ENCODE measurements at regions not wholly inside any gene's neighbourhood (a gene's known extent, or its start where the extent isn't known, plus 50 kb on each side); places are given as distances from the start of the nearest gene placed in this dataset.

DNA sequence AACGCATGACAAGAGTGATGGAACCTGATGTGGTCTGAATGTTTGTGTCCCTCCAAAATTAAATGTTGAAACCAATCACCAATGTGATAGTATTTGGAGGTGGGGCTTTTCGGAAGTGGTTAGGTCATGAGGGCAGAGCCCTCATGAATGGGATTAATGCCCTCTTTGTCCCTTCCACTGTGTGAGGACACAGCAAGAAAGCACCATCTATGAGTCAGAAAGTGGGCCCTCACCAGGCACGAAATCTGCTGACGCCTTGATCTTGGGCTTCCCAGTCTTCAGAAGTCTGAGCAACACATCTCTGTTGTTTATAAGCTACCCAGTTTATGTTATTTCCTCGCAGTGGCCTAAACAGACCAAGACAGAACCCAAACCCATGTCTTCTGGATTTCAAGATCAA, 244.0 kb upstream of the JAG1 start:
- Histone ChIP-seq H3K14ac (replicated peaks; ENCODE audit: low read depth, low read length) (no peak overlapping the region), H4K5ac (ENCODE audit: low read depth, low read length) (no peak overlapping the region), H3K9me3 (ENCODE audit: control insufficient read depth, insufficient read depth, low read length) (peaks cover 2% of the 10 kb centered on the region; the same call in 1 of the 2 replicates), H4K91ac (ENCODE audit: insufficient read depth, low read depth, low read length) (no peak overlapping the region), H3K4me1 (ENCODE audit: control insufficient read depth, insufficient read depth, low read length) (peaks cover 16% of the 10 kb centered on the region), H3K23ac (ENCODE audit: low read depth, low read length) (no peak overlapping the region), H3K56ac (ENCODE audit: extremely low read depth, insufficient read depth, low read length) (no peak overlapping the region), H2BK5ac (ENCODE audit: low read depth, low read length, poor library complexity, severe bottlenecking) (no peak overlapping the region), H4K8ac (ENCODE audit: low read depth in 2 of 2, low read length in 2 of 2) (no peak overlapping the region), H2AK5ac (ENCODE audit: low read depth, low read length) (peak overlapping the region; percentile 22; the same call in 1 of the 2 replicates), H3K79me1 (ENCODE audit: low read depth in 1 of 2, low read length in 2 of 2) (no peaks in the 10 kb centered on the region), H3K27ac (ENCODE audit: insufficient read depth, low read length) (no peak overlapping the region), H3K27me3 (ENCODE audit: control insufficient read depth, insufficient read depth, low read length) (no peaks in the 10 kb centered on the region), H3K9ac (ENCODE audit: low read depth, low read length) (no peak overlapping the region), H2BK20ac (ENCODE audit: low read depth, low read length) (no peak overlapping the region), H2BK120ac (ENCODE audit: low read depth, low read length) (no peak overlapping the region), H3K4ac (ENCODE audit: low read depth, low read length) (no peak overlapping the region; the same call in 1 of the 2 replicates), H2AK9ac (replicated peaks; ENCODE audit: low read depth, low read length, poor library complexity) (no peak overlapping the region), H3K18ac (ENCODE audit: low read depth, low read length) (no peak overlapping the region), H4K20me1 (ENCODE audit: insufficient read depth, low read length) (no peaks in the 10 kb centered on the region), H2BK15ac (ENCODE audit: low read depth, low read length) (no peak overlapping the region), H2AFZ (replicated peaks; ENCODE audit: low read length, poor library complexity) (no peak overlapping the region), H3K9me1 (ENCODE audit: insufficient read depth, low read length) (peaks cover 3% of the 10 kb centered on the region), H3K36me3 (ENCODE audit: control insufficient read depth, insufficient read depth, low read length) (no peaks in the 10 kb centered on the region), H3K4me3 (ENCODE audit: insufficient read depth, low read depth, low read length) (no peak overlapping the region), H3K4me2 (ENCODE audit: low read depth, low read length) (no peak overlapping the region)
- CTCF ChIA-PET, result no interaction called here
- ATAC-seq (ENCODE audit: low read depth) (no peak), DNase-seq (no peak)
- in situ Hi-C loops (cut with MboI; ENCODE audit: low sequenced_read_pairs) (no loop called here), dilution Hi-C loops (cut with HindIII; ENCODE audit: low sequenced_read_pairs, unreplicated experiment) (no loop called here), intact Hi-C loops (cut with micrococcal nuclease) (no loop called here)
- BruUV-seq (replicated peaks), result no TSS peak
- POLR2A ChIA-PET (ENCODE audit: unreplicated experiment), result no interaction called here
- WGBS, 2 experiments (ENCODE audit: extremely low coverage in 2 of 2, insufficient read length in 1 of 2), result no CpG with 5 or more reads among the region's 5 CpGs
- TF ChIP-seq NFE2L2 (IDR thresholded peaks at IDR 0.05; ENCODE audit: low read depth, low read length), result no peak
- no peak for TF ChIP-seq MAFK (IDR thresholded peaks at IDR 0.05; ENCODE audit: low read depth, low read length)
- TF ChIP-seq, protein P1, sequence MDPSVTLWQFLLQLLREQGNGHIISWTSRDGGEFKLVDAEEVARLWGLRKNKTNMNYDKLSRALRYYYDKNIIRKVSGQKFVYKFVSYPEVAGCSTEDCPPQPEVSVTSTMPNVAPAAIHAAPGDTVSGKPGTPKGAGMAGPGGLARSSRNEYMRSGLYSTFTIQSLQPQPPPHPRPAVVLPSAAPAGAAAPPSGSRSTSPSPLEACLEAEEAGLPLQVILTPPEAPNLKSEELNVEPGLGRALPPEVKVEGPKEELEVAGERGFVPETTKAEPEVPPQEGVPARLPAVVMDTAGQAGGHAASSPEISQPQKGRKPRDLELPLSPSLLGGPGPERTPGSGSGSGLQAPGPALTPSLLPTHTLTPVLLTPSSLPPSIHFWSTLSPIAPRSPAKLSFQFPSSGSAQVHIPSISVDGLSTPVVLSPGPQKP (IDR thresholded peaks at IDR 0.05; ENCODE audit: borderline replicate concordance, low read depth, low read length), result no peak
- no peak for TF ChIP-seq POLR2A (IDR thresholded peaks at IDR 0.05; ENCODE audit: low read depth, low read length)
- no peak for TF ChIP-seq CEBPB (IDR thresholded peaks at IDR 0.05; ENCODE audit: low read depth, low read length)
- no peak for TF ChIP-seq BHLHE40 (IDR thresholded peaks at IDR 0.05; ENCODE audit: low read depth, low read length)
- TF ChIP-seq, protein P2, sequence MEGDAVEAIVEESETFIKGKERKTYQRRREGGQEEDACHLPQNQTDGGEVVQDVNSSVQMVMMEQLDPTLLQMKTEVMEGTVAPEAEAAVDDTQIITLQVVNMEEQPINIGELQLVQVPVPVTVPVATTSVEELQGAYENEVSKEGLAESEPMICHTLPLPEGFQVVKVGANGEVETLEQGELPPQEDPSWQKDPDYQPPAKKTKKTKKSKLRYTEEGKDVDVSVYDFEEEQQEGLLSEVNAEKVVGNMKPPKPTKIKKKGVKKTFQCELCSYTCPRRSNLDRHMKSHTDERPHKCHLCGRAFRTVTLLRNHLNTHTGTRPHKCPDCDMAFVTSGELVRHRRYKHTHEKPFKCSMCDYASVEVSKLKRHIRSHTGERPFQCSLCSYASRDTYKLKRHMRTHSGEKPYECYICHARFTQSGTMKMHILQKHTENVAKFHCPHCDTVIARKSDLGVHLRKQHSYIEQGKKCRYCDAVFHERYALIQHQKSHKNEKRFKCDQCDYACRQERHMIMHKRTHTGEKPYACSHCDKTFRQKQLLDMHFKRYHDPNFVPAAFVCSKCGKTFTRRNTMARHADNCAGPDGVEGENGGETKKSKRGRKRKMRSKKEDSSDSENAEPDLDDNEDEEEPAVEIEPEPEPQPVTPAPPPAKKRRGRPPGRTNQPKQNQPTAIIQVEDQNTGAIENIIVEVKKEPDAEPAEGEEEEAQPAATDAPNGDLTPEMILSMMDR (conservative IDR thresholded peaks at IDR 0.05; ENCODE audit: low read depth, low read length), result no peak
- TF ChIP-seq MXI1 (IDR thresholded peaks at IDR 0.05; ENCODE audit: borderline replicate concordance, low read depth, low read length), result no peak
- TF ChIP-seq CHD1 (IDR thresholded peaks at IDR 0.05; ENCODE audit: low read depth, low read length), result no peak
- no peak for TF ChIP-seq FOS (IDR thresholded peaks at IDR 0.05; ENCODE audit: low read depth, low read length)
- TF ChIP-seq RAD21 (IDR thresholded peaks at IDR 0.05; ENCODE audit: low read length), result no peak
- TF ChIP-seq, protein P3, sequence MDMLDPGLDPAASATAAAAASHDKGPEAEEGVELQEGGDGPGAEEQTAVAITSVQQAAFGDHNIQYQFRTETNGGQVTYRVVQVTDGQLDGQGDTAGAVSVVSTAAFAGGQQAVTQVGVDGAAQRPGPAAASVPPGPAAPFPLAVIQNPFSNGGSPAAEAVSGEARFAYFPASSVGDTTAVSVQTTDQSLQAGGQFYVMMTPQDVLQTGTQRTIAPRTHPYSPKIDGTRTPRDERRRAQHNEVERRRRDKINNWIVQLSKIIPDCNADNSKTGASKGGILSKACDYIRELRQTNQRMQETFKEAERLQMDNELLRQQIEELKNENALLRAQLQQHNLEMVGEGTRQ (IDR thresholded peaks at IDR 0.05; ENCODE audit: low read depth, low read length), result no peak
- TF ChIP-seq MAZ (IDR thresholded peaks at IDR 0.05; ENCODE audit: borderline replicate concordance, low read depth, low read length), result no peak
